Right ventricle myocardium superior (tissue), 1 donor: ENCODE measurements at regions not wholly inside any gene's neighbourhood (a gene's known extent, or its start where the extent isn't known, plus 50 kb on each side); places are given as distances from the start of the nearest gene placed in this dataset.

Experiments used
- ATAC-seq: fragments of 200-7000 bp; cut with Tn5 transposase; one replicate; pipeline ENCODE4 v1.9.1; 2020; ENCODE audit warnings: mild to moderate bottlenecking; ENCODE audit not compliant: poor library complexity
- DNase-seq: peaks from one replicate; pipeline ENCODE4 v3.0.0-alpha.2; 2020
- intact Hi-C: fragments of 100-400 bp; cut with DNase I; formaldehyde crosslinking; loops from one replicate; pipeline ENCODE4 v1.11.2; 2022
- donor health status: DM: no; HTN: yes; CAD: no; lungs with severe emphysema.

DNA sequence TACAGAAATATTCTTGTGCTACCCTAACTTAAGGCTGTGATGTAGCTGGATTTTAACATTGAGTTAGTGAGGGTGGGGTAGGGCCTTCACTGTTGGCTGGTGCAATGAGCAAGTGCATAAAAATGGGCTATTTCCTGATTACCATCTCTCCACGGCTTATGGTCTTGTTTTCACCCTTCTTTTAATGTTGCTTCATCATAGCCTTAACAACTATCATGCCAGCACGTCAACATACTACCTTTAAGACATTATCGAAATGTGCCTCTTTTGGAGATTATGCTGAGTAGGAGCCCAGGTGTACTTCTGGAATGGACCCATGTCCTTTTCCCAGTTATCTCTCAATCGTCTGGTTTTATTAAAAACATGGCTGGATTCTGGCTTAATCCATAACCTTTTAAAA is 350.9 kb upstream of the ACTBL2 start:
- intact Hi-C loops: no loop called here
- ATAC-seq (no peak), DNase-seq (no peak)

DNA sequence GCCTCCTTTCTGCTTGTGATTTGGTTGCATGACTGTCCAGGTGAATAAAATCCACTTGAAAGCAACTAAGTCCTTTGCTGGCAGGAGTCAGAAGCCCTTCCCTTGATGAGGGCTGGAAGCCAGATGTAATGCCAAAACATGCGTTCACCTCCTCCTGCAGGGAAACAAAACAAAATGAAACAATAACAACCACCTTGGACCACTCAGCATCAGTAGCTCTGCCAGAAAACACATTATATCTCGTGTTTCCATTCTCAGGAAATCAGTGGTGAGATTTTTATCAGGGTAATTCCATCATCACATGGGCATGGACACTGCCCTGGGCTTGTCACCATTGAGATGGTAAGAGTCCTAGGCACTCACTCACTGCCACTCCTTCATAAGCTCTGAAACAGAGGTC is 350.3 kb upstream of the ACTBL2 start:
- intact Hi-C loops: no loop called here
- DNase-seq (no peak), ATAC-seq (no peak)

- intact Hi-C loops: no loop called here
- no peak for ATAC-seq
- DNase-seq: no peak
These were observed 349.3 kb upstream of the ACTBL2 start for GRCh38 chr5:57831932-57832331.

DNA sequence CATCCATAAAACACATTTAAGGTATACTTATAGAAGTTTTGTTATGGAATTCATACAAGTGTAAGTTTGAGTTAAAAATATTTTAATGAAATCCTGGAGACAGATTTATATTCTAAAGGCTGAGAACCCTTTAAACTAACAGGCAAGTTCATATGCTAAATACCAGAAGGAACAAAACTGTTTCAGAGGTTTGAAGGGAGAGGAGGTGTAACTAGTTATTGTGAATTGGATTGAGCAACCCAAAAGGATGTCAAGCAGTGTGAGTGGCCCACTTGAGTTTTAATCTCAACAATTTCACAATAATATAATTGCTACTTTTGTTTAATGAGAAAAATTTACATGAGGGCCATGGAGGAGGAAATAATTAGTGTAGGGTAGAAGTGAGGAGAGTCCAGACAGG is 348.5 kb upstream of the ACTBL2 start:
- intact Hi-C loops: no loop called here
- DNase-seq (no peak), ATAC-seq (no peak)

DNA sequence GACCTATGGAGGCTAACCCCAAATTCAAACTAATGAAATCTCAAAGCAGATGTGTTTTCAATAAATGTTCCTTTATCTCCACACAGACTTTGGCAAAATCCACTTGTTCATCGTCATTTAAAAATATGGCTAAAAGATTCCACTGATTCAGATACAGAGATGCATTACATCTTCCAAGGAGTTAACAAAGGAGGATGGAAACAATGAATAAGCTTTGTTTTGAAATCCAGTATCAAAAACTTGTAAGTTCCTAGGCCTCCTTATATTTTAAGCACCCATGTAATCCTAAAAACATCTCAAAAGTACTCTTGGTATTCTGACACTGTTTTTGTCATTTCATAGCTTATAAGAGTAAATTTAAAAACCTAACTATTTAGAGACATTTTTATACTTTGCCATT is 345.6 kb upstream of the ACTBL2 start:
- intact Hi-C loops: no loop called here
- ATAC-seq: no peak

GRCh38 chr5:57825031-57825686 is 342.5 kb upstream of the ACTBL2 start:
- intact Hi-C loops: no loop called here
- ATAC-seq (no peak), DNase-seq (no peak)

More for the DNA sequence above, 345.6 kb upstream of the ACTBL2 start:
- no peak for DNase-seq

GRCh38 chr5:57824623-57825022 is 342.0 kb upstream of the ACTBL2 start:
- ATAC-seq: no peak
- no peak for DNase-seq
- intact Hi-C loops: no loop called here

DNA sequence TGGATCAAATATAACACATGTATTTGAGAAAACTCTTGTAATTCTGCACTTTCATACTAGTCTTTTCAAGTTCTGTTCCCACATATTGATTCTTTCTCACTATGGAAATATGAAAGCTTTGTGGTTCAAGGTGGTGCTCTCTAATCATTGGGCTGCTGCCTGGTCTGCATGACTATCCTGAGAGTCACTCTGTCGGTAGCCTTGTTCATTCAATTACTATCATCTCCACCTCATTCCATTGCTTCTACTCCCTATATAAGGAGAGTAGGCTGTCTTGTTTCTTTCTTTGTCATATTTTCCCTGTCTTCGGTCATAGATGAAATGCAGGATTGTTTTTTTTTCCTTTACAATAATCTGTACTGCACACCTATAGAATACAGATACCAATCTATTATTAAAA is 341.4 kb upstream of the ACTBL2 start:
- DNase-seq (no peak), ATAC-seq (no peak)
- intact Hi-C loops: no loop called here

- intact Hi-C loops: no loop called here
- ATAC-seq: no peak
- DNase-seq: no peak
These were observed 340.0 kb upstream of the ACTBL2 start for GRCh38 chr5:57822651-57823050.

GRCh38 chr5:57818397-57818796 is 335.8 kb upstream of the ACTBL2 start:
- DNase-seq (no peak), ATAC-seq (no peak)
- intact Hi-C loops: no loop called here

DNA sequence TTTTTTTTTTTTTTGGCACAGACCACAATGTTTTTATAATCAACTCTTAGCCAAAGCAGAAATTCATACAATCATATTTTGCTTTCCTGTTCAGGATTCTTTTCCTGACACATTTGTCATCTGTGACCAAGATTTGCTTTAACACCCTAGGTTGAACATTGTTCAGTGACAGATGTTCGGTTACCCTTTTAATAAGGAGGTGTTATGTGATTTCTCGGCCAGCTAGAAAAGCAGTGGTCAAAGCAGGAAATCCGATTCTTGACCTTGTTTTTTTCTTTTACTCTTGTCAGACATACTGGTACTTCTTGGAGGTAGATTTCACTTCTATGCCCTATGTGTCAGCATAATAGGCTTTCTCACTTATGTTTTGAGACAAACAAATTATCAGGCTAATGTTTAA is 335.3 kb upstream of the ACTBL2 start:
- DNase-seq (no peak), ATAC-seq (no peak)
- intact Hi-C loops: no loop called here

DNA sequence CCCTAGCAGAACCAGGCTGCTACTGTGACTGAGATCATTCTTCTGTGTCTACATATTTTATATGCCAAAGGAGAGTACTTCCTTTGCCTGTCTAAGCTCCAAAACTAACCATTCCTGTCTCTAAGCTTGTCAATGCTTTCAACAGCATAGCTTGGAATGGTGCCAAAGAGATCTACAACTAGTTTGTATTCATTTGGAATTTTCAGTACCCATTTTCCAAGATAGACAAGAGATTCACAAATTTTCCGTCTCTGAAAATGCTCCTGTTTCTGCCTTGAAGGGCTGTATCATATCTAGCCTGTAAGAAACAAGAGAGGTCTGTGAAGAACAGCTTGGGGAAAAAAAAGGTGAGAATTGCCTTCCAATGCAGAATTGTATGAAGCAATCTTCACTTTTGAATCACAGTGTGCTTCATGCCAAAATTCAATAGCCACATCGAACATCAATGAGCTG is 334.4 kb upstream of the ACTBL2 start:
- DNase-seq (no peak), ATAC-seq (no peak)
- intact Hi-C loops: no loop called here

- no peak for DNase-seq
- peak; percentile 80 for ATAC-seq
- intact Hi-C loops: no loop called here
These were observed 333.5 kb upstream of the ACTBL2 start for GRCh38 chr5:57816108-57816507.

DNA sequence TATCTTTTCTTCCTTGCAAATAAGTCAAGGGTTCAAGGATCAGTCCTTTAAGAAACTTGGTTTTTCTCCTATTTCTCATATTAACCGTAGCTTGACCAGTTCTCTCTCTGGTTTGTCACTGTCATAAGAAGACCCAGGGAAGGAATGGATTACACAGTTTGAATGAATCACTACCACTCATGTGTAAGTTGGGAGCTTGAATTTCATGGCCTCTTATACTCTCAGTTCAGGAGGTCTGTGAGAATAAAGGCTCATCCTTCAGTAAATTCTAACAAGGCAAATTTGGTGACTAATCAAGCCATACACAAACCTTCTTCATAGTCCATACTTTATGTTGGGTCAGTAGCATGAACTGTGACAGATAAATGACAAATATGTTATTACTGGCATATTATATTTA is 323.1 kb upstream of the ACTBL2 start:
- no peak for ATAC-seq
- no peak for DNase-seq
- intact Hi-C loops: no loop called here

DNA sequence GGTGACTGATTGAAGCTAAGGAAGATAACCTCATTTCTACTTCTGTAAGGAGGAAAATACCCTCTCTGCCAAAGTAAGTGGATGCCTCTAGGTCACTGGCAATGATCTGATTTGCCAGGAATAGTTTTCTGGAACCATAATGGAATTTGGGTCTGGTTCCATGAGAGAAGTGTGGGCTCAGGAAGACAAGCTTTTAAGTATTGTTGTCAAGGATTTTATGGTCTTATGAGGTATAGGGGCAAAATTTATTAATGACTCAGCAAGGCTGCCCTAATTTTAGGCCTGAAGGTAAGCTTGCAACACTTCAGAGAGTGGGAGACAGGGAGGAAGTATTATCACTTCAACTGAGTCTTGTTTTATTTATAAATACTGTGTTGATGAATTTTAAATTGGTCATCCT is 322.6 kb upstream of the ACTBL2 start:
- intact Hi-C loops: no loop called here
- ATAC-seq (no peak), DNase-seq (no peak)

DNA sequence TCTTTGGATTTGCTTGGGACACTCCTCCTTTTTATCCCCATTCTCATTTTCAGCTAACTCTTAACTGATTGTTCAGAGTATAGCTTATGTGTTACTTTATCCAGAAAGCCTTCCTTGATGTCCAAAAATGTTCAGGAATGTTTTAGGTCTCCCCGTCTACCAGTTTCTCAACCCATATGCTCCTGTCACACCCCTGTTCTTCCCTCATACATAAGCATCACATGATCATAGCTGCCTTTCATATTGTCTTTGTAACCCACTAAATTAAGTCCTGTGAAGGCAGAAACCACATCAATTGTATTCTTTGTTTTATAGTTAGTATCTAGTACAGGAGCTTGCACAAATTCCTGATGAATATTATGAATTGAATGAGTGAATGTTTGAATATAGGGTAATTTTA is 321.9 kb upstream of the ACTBL2 start:
- intact Hi-C loops: no loop called here
- ATAC-seq (no peak), DNase-seq (no peak)

DNA sequence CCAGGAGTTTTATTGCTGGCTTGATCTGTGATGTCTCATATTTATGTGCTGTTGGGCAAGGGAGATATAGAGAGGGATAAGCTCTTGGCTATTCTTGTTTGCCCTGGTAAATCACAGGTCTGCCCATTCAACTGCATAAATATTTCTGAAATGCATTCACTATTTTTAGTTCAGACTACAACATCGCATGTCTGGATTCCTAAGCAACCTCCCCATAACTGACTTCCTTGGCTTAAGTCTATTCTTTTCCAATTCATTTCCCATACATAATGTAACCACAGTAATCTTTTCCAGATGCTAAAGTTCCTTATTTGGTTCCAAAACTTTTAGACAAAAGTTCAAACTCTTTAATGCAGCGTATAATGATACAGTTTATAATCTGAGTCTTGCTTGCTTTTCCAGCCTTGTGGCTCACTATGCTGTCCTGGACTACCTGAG is 321.4 kb upstream of the ACTBL2 start:
- no peak for DNase-seq
- no peak for ATAC-seq
- intact Hi-C loops: no loop called here

- no peak for DNase-seq
- intact Hi-C loops: no loop called here
- no peak for ATAC-seq
These were observed 319.5 kb upstream of the ACTBL2 start for GRCh38 chr5:57802131-57802530.

- DNase-seq: no peak
- intact Hi-C loops: no loop called here
- no peak for ATAC-seq
These were observed 312.6 kb upstream of the ACTBL2 start for GRCh38 chr5:57795203-57795602.

DNA sequence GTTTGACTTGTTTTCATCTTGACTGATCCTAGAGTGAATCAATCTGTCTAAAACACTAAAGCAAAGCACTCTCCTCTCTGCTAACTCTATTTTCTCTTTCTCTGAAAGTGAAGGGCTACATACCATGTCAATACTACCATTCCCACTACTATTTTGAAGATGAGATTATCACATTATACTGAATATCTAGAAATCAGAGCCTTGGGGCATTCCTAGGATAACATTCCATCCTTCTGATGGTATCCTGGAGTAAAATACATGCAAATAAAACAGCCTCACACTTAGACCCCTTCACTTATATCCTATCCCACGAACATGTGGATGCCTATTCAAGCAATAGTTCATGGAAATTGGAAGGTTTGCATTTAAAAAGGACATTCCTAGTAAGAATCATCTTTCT is 309.3 kb upstream of the ACTBL2 start:
- intact Hi-C loops: no loop called here
- no peak for ATAC-seq
- no peak for DNase-seq

DNA sequence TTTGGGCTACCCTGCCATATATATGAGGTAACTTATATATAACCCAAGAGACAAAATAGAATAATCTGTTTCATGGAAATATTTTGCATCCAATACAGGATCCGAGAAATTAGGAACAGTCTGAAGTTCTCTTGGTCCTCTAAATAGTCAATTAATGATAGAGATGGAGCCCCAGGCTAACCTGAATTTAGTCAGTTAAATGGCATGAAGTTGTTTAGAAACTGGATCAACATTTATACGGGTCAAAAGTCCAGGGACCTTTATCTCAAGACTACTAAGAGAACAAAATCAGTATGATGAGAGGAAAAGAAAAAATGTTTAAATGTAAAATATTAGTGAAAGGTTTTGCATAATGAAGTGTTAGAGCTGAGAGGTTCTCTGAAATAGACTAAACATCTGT is 303.3 kb upstream of the ACTBL2 start:
- intact Hi-C loops: loop anchor here (10.0 kb wide), 1 partner anchor 481 kb away; no protein-coding TSS in a partner anchor
- ATAC-seq: no peak

More for the DNA sequence above, 303.3 kb upstream of the ACTBL2 start:
- no peak for DNase-seq
